GM23338 (cell line): ENCODE measurements at regions not wholly inside any gene's neighbourhood (a gene's known extent, or its start where the extent isn't known, plus 50 kb on each side); places are given as distances from the start of the nearest gene placed in this dataset.

Experiments
- ATAC-seq: fragments of 200-7000 bp; cut with Tn5 transposase; 3 replicates; pipeline ENCODE4 v1.9.1; 2020
- DNase-seq: peaks from one replicate; pipeline ENCODE4 v3.0.0-alpha.2; 2015; ENCODE audit warnings: low spot score
- H2AFZ ChIP-seq: fragments of 200-600 bp; sonication (generic); 2 replicates; pipeline ENCODE4 v1.8.0; 2016; ENCODE audit warnings: antibody characterized with exemption, mild to moderate bottlenecking, moderate library complexity
- H3F3A ChIP-seq: fragments of 200-600 bp; sonication (generic); replicated peaks from 2 replicates; pipeline ENCODE4 v1.8.0; 2017; ENCODE audit warnings: antibody characterized with exemption, mixed run types, low read depth
- H3K27ac ChIP-seq: fragments of 200-600 bp; sonication (generic); 2 replicates; pipeline ENCODE4 v1.6.1; 2016; ENCODE audit warnings: low read depth
- H3K27me3 ChIP-seq: fragments of 200-600 bp; sonication (generic); 2 replicates; pipeline ENCODE4 v1.8.0; 2016; ENCODE audit warnings: mild to moderate bottlenecking, mixed run types, moderate library complexity; ENCODE audit not compliant: insufficient read depth
- H3K36me3 ChIP-seq: fragments of 200-600 bp; sonication (generic); 2 replicates; pipeline ENCODE4 v1.8.0; 2016; ENCODE audit warnings: mild to moderate bottlenecking; ENCODE audit not compliant: insufficient read depth
- H3K4me1 ChIP-seq: fragments of 200-600 bp; sonication (generic); 2 replicates; pipeline ENCODE4 v1.8.0; 2016; ENCODE audit warnings: mild to moderate bottlenecking, moderate library complexity; ENCODE audit not compliant: insufficient read depth
- H3K4me2 ChIP-seq: fragments of 200-600 bp; sonication (generic); 2 replicates; pipeline ENCODE4 v1.7.1; 2017; ENCODE audit warnings: mixed run types
- H3K4me3 ChIP-seq: fragments of 200-600 bp; sonication (generic); 2 replicates; pipeline ENCODE4 v1.6.1; 2016; ENCODE audit warnings: mixed run types
- H3K79me2 ChIP-seq: fragments of 200-600 bp; sonication (generic); replicated peaks from 2 replicates; pipeline ENCODE4 v1.8.0; 2017; ENCODE audit warnings: mild to moderate bottlenecking; ENCODE audit not compliant: insufficient read depth
- H3K9me2 ChIP-seq: fragments of 200-600 bp; sonication (generic); 2 replicates; pipeline ENCODE4 v1.8.0; 2017; ENCODE audit not compliant: insufficient read depth
- H4K20me1 ChIP-seq: fragments of 200-600 bp; sonication (generic); replicated peaks from 2 replicates; pipeline ENCODE4 v1.8.0; 2017; ENCODE audit warnings: mild to moderate bottlenecking; ENCODE audit not compliant: insufficient read depth
- H3K27ac Mint-ChIP-seq: 2 replicates; pipeline ENCODE4 v1.8.0; 2020; ENCODE audit warnings: inconsistent platforms, mild to moderate bottlenecking, moderate library complexity, mixed read lengths
- H3K27me3 Mint-ChIP-seq: 3 replicates; pipeline ENCODE4 v1.8.0; 2022; ENCODE audit warnings: low read depth, mild to moderate bottlenecking, moderate library complexity, mixed read lengths, inconsistent platforms; ENCODE audit not compliant: insufficient read depth, poor library complexity
- H3K36me3 Mint-ChIP-seq: 3 replicates; pipeline ENCODE4 v1.8.0; 2021; ENCODE audit warnings: low read depth, mild to moderate bottlenecking, inconsistent platforms, moderate library complexity, mixed read lengths
- H3K4me1 Mint-ChIP-seq: 3 replicates; pipeline ENCODE4 v1.8.0; 2020; ENCODE audit warnings: mild to moderate bottlenecking, inconsistent platforms, mixed read lengths
- H3K4me3 Mint-ChIP-seq: 3 replicates; pipeline ENCODE4 v1.8.0; 2021; ENCODE audit warnings: moderate library complexity, mild to moderate bottlenecking, inconsistent platforms, mixed read lengths
- H3K9me3 Mint-ChIP-seq: 3 replicates; pipeline ENCODE4 v1.8.0; 2020; ENCODE audit warnings: moderate library complexity, mild to moderate bottlenecking, inconsistent platforms, mixed read lengths
- CREB1 ChIP-seq: fragments of 250-450 bp; sonication (Bioruptor Pico); IDR thresholded peaks from 2 replicates; pipeline ENCODE4 v1.5.0; 2020; ENCODE audit warnings: low read depth, mild to moderate bottlenecking, moderate library complexity
- EZH2 ChIP-seq: fragments of 200-600 bp; sonication (generic); IDR thresholded peaks from one replicate; pipeline ENCODE4 v1.8.0; 2017; ENCODE audit warnings: antibody characterized with exemption, mild to moderate bottlenecking, low read depth; ENCODE audit not compliant: unreplicated experiment
- EZH2phosphoT487 ChIP-seq: fragments of 200-600 bp; sonication (generic); IDR thresholded peaks from one replicate; pipeline ENCODE4 v1.8.1; 2018; ENCODE audit warnings: antibody characterized with exemption; ENCODE audit not compliant: unreplicated experiment
- JUNB ChIP-seq: IDR thresholded peaks from one replicate; pipeline ENCODE4 v1.6.1; 2016; ENCODE audit warnings: antibody characterized with exemption; ENCODE audit not compliant: unreplicated experiment
- NANOG ChIP-seq: IDR thresholded peaks from 2 replicates; pipeline ENCODE4 v1.6.1; 2016; ENCODE audit warnings: antibody characterized with exemption, borderline replicate concordance
- POLR2AphosphoS5 ChIP-seq: IDR thresholded peaks from 2 replicates; pipeline ENCODE4 v1.6.1; 2016; ENCODE audit warnings: antibody characterized with exemption, low read depth
- STAT1 ChIP-seq: IDR thresholded peaks from one replicate; pipeline ENCODE4 v1.6.1; 2016; ENCODE audit warnings: antibody characterized with exemption; ENCODE audit not compliant: unreplicated experiment
- ZNF114 ChIP-seq: fragments of 250-450 bp; sonication (Bioruptor Pico); IDR thresholded peaks from 2 replicates; pipeline ENCODE4 v1.5.0; 2020; ENCODE audit warnings: mild to moderate bottlenecking, moderate library complexity
- ZNF331 ChIP-seq: fragments of 250-450 bp; sonication (Bioruptor Pico); IDR thresholded peaks from 2 replicates; pipeline ENCODE4 v1.5.0; 2020; ENCODE audit warnings: low read depth, mild to moderate bottlenecking, moderate library complexity
- TF ChIP-seq, protein P1 (sequence below): IDR thresholded peaks from 2 replicates; pipeline ENCODE4 v1.6.1; 2016; ENCODE audit warnings: antibody characterized with exemption
- TF ChIP-seq, protein P2 (sequence below): IDR thresholded peaks from one replicate; pipeline ENCODE4 v1.6.1; 2018; ENCODE audit warnings: antibody characterized with exemption; ENCODE audit not compliant: unreplicated experiment
- TF ChIP-seq, protein P3 (sequence below), 2 experiments: fragments of 200-600 bp in 1 of 2; sonication (generic) in 1 of 2; conservative IDR thresholded peaks; 2 replicates each; pipeline versions ENCODE4 v1.5.1 to v1.6.1; 2016 to 2017; ENCODE audit warnings: antibody characterized with exemption in 2 of 2, low read depth in 2 of 2, mild to moderate bottlenecking in 2 of 2, moderate library complexity in 1 of 2
- TF ChIP-seq, protein P4 (sequence below): fragments of 250-450 bp; sonication (Bioruptor Pico); IDR thresholded peaks from 2 replicates; pipeline ENCODE4 v1.5.0; 2020; ENCODE audit warnings: mild to moderate bottlenecking, moderate library complexity

DNA sequence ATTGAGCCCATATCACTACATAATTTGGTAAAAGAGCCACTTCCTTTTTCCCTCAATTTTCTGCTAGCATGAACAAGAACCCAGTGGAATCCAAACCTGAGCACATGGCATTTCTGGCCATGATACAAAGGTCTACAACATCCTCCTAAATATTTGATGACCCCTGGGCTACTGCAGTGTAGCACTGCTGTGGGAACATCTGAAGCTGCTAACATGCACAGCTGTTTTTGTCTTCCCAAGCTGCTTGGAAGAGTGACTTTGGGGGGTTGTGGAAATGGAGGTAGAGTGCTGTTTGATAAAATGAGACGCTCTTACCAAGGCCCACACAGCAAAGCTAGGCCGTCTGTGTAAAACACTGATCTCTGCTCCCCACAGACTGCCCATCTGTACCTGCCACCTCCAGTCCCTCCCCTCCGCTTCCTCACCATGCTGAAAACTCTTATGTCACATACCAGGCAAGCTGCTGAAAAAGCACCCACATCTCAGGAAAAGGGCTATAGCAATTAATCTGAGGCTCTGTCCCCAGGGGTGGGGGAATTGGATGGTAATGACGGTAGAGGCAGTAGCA is 197.2 kb upstream of the HNRNPA3 start:
- no peaks in the 10 kb centered on the region for H3K36me3 ChIP-seq
- Mint-ChIP-seq H3K36me3 (no peaks in the 10 kb centered on the region), H3K27ac (no peak overlapping the region), H3K4me3 (no peak overlapping the region), H3K4me1 (no peaks in the 10 kb centered on the region), H3K27me3 (peaks cover 4% of the 10 kb centered on the region), H3K9me3 (no peaks in the 10 kb centered on the region)
- no peaks in the 10 kb centered on the region for H3K79me2 ChIP-seq
- no peak overlapping the region for H3K4me3 ChIP-seq
- ATAC-seq = no peak
- peak overlapping the region; percentile 52; the same call in 1 of the 2 replicates for H2AFZ ChIP-seq
- H4K20me1 ChIP-seq = no peaks in the 10 kb centered on the region
- no peak overlapping the region for H3K4me2 ChIP-seq
- H3K9me2 ChIP-seq = peaks cover 7% of the 10 kb centered on the region
- no peaks in the 10 kb centered on the region for H3F3A ChIP-seq
- no peaks in the 10 kb centered on the region for H3K27me3 ChIP-seq
- TF ChIP-seq STAT1 (no peak), EZH2 (no peak), JUNB (no peak), ZNF114 (CRISPR knock-in tag) (no peak), ZNF331 (CRISPR knock-in tag) (no peak), POLR2AphosphoS5 (no peak), CREB1 (CRISPR knock-in tag) (no peak), NANOG (no peak), EZH2phosphoT487 (no peak)
- TF ChIP-seq, protein P1, sequence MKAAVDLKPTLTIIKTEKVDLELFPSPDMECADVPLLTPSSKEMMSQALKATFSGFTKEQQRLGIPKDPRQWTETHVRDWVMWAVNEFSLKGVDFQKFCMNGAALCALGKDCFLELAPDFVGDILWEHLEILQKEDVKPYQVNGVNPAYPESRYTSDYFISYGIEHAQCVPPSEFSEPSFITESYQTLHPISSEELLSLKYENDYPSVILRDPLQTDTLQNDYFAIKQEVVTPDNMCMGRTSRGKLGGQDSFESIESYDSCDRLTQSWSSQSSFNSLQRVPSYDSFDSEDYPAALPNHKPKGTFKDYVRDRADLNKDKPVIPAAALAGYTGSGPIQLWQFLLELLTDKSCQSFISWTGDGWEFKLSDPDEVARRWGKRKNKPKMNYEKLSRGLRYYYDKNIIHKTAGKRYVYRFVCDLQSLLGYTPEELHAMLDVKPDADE = no peak
- TF ChIP-seq, protein P2, sequence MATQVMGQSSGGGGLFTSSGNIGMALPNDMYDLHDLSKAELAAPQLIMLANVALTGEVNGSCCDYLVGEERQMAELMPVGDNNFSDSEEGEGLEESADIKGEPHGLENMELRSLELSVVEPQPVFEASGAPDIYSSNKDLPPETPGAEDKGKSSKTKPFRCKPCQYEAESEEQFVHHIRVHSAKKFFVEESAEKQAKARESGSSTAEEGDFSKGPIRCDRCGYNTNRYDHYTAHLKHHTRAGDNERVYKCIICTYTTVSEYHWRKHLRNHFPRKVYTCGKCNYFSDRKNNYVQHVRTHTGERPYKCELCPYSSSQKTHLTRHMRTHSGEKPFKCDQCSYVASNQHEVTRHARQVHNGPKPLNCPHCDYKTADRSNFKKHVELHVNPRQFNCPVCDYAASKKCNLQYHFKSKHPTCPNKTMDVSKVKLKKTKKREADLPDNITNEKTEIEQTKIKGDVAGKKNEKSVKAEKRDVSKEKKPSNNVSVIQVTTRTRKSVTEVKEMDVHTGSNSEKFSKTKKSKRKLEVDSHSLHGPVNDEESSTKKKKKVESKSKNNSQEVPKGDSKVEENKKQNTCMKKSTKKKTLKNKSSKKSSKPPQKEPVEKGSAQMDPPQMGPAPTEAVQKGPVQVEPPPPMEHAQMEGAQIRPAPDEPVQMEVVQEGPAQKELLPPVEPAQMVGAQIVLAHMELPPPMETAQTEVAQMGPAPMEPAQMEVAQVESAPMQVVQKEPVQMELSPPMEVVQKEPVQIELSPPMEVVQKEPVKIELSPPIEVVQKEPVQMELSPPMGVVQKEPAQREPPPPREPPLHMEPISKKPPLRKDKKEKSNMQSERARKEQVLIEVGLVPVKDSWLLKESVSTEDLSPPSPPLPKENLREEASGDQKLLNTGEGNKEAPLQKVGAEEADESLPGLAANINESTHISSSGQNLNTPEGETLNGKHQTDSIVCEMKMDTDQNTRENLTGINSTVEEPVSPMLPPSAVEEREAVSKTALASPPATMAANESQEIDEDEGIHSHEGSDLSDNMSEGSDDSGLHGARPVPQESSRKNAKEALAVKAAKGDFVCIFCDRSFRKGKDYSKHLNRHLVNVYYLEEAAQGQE = no peak
- TF ChIP-seq, protein P3, sequence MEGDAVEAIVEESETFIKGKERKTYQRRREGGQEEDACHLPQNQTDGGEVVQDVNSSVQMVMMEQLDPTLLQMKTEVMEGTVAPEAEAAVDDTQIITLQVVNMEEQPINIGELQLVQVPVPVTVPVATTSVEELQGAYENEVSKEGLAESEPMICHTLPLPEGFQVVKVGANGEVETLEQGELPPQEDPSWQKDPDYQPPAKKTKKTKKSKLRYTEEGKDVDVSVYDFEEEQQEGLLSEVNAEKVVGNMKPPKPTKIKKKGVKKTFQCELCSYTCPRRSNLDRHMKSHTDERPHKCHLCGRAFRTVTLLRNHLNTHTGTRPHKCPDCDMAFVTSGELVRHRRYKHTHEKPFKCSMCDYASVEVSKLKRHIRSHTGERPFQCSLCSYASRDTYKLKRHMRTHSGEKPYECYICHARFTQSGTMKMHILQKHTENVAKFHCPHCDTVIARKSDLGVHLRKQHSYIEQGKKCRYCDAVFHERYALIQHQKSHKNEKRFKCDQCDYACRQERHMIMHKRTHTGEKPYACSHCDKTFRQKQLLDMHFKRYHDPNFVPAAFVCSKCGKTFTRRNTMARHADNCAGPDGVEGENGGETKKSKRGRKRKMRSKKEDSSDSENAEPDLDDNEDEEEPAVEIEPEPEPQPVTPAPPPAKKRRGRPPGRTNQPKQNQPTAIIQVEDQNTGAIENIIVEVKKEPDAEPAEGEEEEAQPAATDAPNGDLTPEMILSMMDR (conservative IDR thresholded peaks at IDR 0.05; ENCODE audit: low read depth in 2 of 2) = no peak
- TF ChIP-seq, protein P4, sequence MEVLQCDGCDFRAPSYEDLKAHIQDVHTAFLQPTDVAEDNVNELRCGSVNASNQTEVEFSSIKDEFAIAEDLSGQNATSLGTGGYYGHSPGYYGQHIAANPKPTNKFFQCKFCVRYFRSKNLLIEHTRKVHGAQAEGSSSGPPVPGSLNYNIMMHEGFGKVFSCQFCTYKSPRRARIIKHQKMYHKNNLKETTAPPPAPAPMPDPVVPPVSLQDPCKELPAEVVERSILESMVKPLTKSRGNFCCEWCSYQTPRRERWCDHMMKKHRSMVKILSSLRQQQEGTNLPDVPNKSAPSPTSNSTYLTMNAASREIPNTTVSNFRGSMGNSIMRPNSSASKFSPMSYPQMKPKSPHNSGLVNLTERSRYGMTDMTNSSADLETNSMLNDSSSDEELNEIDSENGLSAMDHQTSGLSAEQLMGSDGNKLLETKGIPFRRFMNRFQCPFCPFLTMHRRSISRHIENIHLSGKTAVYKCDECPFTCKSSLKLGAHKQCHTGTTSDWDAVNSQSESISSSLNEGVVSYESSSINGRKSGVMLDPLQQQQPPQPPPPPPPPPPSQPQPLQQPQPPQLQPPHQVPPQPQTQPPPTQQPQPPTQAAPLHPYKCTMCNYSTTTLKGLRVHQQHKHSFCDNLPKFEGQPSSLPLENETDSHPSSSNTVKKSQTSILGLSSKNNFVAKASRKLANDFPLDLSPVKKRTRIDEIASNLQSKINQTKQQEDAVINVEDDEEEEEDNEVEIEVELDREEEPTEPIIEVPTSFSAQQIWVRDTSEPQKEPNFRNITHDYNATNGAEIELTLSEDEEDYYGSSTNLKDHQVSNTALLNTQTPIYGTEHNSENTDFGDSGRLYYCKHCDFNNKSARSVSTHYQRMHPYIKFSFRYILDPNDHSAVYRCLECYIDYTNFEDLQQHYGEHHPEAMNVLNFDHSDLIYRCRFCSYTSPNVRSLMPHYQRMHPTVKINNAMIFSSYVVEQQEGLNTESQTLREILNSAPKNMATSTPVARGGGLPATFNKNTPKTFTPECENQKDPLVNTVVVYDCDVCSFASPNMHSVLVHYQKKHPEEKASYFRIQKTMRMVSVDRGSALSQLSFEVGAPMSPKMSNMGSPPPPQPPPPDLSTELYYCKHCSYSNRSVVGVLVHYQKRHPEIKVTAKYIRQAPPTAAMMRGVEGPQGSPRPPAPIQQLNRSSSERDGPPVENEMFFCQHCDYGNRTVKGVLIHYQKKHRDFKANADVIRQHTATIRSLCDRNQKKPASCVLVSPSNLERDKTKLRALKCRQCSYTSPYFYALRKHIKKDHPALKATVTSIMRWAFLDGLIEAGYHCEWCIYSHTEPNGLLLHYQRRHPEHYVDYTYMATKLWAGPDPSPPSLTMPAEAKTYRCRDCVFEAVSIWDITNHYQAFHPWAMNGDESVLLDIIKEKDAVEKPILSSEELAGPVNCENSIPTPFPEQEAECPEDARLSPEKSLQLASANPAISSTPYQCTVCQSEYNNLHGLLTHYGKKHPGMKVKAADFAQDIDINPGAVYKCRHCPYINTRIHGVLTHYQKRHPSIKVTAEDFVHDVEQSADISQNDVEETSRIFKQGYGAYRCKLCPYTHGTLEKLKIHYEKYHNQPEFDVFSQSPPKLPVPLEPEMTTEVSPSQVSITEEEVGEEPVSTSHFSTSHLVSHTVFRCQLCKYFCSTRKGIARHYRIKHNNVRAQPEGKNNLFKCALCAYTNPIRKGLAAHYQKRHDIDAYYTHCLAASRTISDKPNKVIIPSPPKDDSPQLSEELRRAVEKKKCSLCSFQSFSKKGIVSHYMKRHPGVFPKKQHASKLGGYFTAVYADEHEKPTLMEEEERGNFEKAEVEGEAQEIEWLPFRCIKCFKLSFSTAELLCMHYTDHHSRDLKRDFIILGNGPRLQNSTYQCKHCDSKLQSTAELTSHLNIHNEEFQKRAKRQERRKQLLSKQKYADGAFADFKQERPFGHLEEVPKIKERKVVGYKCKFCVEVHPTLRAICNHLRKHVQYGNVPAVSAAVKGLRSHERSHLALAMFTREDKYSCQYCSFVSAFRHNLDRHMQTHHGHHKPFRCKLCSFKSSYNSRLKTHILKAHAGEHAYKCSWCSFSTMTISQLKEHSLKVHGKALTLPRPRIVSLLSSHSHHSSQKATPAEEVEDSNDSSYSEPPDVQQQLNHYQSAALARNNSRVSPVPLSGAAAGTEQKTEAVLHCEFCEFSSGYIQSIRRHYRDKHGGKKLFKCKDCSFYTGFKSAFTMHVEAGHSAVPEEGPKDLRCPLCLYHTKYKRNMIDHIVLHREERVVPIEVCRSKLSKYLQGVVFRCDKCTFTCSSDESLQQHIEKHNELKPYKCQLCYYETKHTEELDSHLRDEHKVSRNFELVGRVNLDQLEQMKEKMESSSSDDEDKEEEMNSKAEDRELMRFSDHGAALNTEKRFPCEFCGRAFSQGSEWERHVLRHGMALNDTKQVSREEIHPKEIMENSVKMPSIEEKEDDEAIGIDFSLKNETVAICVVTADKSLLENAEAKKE (CRISPR knock-in tag) = no peak
- no peak for DNase-seq
- no peak overlapping the region for H3K27ac ChIP-seq
- no peaks in the 10 kb centered on the region for H3K4me1 ChIP-seq
